ENCODE measurements at regions not wholly inside any gene's neighbourhood (a gene's known extent, or its start where the extent isn't known, plus 50 kb on each side); places are given as distances from the start of the nearest gene placed in this dataset.

DNA sequence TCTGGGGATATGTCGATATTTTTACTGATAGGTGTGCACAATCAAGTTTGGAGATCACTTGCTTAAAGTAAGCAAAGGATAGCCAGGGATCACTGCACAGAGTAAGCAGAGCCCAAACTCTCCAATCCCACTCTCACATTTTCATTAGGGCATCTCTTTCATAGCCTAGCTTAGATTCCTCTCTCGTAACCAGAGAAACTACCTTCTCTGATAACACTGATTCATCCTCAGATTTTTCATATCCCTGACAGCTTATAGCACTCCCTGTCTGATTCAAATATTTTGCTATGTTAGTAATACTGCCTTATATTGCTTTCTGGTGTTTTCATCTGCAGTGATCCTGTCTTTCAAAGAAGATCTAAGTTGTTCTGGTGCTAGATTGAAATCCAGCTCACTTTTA is 123.7 kb downstream of the CBLL2 start:
- DNase-seq: no peak

DNA sequence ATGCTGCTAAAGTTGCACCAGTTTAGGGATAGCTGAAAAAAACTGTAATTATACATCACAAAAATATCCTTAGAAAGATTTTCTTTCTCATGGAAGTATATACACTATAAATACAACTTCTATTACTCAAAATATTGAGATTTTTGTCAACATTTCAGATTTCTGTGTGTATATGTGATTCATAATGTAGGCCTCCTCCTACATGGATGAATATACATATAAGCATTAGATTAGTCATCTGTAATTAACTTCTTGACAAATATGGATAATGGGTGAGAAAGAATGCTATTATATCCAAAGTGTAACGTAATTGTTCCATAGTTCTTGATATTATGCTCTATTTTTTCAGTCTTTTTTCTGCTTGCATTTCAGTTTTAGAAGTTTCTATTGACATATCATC is 124.9 kb downstream of the CBLL2 start:
- no peak for DNase-seq

DNA sequence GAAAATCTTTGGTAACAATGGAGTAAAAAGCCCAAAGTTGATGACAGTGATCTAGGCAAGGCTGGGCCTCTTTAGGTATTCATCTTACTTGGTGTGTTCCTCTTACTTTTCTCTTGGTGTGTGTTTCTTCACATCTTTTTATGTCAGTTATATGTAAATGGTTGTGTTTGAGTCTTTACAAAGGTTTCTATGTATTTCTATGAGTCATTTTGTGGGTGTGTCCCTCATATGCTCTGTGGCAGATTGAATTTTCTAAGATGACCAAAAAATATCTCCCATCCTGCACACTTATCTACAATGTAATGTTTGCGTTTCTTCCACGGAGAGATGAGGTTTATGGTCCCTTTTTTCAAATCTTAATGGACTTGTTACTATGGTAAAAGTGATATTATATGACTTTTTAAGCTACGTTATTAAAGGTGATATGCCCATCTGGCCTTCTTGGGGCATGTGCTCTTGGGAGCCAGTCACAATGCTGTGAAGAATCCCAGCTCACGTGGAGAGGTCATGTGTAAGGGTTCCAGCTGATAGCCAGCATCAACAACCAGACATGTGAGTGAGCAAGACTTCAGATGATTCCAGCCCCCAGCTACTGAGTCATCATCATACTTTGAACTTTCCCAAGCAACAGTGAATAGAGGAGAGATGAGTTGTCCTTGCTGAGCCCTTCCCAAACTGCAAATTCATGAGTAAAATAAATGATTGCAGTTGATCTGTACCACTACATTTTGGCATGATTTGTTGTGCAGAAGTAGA is 126.9 kb downstream of the CBLL2 start:
- no peak for DNase-seq

DNA sequence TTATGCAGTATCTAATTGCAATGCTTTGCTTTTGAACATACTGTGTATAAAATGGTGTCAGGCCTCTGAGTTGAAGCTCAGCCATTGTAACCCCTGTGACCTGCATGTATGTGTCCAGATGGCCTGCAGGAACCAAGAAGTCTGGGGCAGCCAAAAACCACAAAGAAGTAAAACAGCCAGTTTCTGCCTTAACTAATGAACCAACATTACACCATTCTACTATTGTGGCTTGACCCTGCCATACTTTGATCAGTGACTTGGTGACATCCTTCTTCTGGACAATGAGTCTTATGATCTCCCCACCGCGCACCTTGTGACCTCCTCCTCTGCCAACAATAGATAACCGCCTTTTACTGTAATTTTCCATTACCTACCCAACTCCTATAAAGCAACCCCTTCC is 131.6 kb downstream of the CBLL2 start:
- DNase-seq: no peak

DNA sequence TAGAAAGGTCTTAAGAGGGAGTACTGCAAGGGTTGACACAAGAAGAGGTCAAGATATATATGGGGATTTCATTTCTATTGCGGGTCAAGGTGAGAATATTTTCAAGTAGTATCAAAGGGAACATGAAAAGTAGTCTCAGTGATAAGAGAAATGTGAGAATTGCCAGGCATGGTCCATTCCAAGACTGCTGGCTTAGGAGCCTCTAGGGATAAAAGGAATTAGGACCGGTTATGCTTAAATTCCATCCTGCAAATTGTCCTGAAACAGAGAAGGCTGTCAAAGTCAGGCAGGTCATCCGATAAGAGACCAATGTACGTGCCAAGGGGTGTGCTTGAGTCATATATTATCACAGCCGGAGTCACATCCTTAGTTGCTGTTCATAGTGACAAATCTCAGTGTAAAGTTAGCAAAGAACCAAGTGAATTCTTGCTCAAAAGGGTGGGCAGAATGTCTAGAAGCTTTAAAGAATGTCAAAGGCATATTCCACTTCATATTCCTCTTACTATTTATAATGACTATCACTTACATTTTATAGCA is 133.6 kb downstream of the CBLL2 start:
- no peak for DNase-seq

DNA sequence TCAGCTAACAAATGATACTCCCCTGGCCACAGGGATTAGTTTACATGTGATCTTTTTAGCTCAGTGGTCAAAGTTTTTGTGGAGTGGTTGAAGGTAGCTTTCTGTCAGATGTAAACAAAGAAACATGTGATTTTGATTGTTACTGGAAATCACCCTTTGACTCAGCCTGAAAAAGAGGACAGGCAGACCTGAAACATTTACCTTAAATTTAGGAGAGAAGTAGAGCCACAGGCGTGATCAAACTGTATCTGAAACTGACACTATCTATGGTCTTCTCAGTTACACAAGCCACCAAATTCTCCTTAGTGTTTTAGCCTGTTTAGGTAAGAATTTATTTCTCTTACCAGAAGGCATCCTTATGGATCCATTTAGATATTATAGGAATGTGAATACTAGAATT is 136.7 kb downstream of the CBLL2 start:
- DNase-seq: no peak

DNA sequence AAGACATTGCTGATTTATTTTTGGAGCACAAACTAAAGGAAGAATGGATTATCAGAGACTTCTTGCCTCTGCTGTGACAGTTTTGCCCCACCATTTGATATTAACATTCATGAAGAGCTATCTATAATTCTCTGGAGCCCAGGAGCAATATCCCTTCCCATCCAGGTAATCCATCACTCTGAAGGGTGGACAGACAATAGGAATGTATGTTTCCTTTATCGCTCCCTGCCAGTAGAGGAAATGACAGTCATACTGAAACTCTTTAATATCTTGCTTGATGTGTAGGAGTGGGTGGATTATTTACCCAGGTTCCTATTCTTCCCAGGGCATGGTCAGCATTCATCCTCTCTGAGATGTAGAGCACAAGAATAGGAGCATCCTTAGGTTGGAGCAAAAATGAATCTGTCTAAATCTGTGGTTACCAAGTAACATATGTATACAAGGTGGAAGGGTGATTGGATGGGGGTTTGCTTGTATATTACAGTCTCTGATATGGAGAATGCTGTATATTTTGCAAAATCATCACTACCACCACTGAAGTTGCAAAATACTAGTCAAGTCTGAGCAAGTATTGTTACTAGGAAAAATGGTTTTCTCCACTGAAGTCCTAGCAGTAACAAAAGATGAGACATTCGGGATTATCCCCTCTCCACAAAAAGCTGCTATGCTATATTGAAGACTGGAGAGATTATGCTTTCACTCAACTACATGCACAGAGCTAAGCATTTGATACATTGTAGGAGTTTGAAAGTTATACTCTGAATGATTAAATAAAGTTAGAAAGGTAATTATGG is 151.6 kb downstream of the CBLL2 start:
- DNase-seq: no peak

DNA sequence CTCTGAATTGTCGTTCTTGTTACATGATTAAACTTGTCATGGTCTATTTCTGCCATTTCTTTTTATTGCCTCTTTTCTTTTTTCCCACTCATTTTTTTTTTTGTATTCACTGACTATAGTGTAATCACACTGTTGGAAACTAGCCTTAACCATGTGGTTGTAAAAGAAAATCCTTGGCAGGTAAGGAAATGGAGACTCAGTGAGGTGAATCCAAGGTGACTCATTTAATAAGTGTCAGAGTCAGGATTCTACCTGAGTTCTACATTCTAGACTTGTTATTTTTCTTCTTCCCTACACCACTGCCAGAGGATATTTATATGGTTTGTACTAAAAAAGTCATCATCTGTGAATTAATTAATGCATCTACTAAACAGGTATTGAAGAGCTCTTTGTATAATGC is 152.2 kb downstream of the CBLL2 start:
- no peak for DNase-seq

DNA sequence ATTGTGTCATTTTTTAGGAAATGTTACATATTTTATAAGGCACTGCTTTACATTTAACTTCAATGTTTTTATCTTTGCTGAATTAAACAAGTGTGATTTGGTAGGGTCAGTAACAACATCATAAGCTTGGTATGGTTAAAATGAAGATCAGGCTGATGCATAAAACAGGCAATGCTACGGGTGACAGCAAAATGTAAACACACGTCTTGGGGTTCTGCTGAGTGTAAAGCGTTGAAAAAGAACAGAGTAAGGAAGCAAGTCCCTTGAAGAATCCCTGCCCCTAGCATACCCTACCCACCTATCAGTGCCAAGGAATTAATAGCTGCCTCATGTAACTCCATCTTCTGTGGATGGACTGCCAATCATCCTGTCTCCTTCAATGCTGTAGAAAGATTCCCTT is 157.0 kb downstream of the CBLL2 start:
- no peak for DNase-seq

DNA sequence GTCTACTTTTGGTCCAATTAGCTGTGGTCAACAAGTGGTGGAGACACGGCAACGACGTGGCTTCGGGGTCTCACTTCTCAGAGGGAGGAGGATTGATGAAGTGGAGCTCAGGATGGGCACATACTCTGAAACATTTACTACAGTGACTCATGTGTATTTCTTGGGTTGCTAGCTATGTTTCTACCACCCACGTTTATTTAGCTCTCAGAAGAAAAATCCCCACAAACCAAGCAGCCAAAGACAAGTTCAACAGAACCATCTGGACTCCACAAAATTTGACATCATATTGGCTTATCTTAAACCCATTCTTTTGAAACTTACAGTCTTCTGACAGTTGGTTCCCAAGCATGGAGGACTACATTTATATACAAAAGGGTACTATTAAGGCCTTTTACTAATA is 158.0 kb downstream of the CBLL2 start:
- DNase-seq: no peak

DNA sequence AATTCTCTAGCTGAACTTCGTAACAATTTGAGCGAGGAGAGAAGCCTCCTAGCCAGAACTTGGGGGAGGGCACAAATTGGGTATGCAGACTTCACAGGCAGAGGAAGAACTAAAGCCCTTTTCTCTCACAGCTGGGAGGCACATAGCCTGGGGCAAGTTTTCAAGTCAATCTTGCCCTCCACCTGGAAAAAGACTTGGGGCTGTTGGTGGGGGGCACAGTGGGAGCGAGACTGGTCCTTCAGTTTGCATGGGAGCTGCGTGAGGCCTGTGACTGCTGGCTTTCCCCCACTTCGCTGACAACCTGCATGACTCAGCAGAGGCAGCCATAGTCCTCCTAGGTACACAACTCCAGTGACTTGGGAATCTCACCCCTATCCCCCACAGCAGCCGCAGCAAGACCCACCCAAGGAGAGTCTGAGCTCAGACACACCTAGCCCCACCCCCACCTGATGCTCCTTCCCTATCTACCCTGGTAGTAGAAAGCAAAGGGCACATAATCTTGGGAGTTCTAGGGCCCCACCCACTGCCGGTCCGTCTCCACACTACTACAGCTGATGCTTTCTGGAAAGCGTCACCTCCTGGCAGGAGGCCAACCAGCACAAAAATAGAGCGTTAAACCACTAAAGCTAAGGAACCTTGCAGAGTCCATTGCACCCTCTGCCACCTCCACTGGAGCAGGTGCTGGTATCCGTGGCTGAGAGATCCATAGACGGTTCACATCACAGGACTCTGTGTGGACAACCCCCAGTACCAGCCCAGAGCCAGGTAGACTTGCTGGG is 160.8 kb downstream of the CBLL2 start:
- DNase-seq: no peak

DNA sequence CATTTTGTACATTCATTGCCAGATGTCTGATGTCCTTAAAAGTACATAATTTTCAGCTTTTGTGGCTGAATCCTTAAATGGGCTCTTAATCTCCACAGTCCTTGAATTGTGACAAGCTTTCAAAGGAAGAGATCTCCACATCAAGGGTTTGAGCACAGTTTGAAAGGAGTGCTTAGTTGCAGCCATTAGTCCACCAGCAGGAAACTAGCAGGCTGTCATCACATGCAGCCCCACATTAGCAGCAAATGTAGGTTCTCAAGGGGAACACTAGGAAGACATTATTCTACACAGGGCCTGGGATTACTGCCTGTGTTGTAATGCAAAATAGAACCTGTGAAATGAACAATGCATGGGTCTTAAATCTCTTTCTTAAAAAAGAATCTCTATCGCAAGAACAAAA is 173.2 kb downstream of the CBLL2 start:
- no peak for DNase-seq

DNA sequence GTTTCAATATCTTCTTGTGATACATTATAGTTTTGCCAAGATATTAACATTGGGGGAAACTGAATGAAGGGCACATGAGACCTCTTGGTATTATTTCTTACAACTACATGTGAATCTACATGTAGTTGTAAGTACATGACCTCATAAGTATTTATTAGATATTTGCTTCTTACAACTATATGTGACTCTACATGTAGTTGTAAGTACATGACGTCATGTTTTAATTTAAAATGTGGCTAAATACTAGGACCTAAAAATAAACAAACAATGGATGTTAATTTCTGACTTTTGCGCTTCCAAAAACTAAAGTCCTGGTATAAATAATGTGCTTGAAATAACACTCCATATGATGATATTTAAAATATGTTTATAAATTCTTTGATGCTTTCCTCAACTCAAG is 190.2 kb downstream of the CBLL2 start:
- no peak for DNase-seq

DNA sequence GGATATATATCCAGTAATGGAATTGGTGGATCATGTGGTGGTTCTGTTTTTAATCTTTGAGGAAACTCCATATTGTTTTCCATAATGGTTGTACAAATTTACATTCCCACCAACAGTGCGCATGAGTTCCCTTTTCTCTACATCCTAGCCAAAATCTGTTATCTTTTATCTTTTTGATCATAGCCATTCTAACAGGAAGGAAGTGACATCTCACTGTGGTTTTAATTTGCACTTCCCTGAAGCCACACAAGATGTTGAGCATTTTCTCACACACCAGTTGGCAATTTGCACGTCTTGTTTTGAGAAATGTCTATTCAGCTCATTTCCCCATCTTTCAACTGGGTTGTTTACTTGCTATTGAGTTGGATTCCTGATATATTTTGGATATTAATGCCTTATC is 194.9 kb downstream of the CBLL2 start:
- no peak for DNase-seq

DNA sequence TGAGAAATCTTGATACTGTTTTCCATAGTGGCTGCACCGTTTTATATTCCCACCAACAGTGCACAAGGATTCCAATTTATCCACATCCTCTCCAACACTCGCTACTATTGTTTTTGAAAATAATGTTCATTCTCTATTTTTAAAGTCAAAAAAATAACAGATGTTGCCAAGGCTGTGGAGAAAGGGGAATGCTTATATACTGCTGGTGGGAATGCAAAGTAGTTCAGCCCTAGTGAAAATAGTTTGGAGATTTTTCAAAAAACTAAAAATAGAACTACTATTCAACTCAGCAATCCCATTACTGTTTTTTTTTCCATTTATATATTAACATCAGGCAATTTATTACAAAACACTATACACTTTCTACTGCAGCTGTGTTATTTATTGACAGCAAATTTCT is 208.7 kb downstream of the CBLL2 start:
- DNase-seq: no peak

DNA sequence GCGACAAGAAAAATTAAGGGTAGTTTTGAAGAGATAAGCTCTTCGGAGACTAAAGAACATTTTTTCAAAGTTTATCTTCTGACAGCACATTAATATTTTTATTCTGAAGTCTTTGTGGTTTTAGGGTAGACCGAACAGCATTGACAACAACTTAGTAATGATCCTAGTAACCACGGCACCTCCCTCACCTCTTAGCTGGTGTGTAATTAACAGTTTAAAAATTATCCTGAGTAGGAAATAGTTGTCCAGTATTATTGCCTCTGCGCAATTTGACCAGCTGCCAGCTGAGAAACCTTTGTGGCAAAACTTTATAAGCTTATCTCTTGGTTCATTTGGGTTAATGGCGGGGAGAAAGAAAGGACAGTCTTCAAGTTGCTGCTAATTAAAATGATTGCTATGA is 213.6 kb downstream of the CBLL2 start:
- DNase-seq: peak; percentile 1

DNA sequence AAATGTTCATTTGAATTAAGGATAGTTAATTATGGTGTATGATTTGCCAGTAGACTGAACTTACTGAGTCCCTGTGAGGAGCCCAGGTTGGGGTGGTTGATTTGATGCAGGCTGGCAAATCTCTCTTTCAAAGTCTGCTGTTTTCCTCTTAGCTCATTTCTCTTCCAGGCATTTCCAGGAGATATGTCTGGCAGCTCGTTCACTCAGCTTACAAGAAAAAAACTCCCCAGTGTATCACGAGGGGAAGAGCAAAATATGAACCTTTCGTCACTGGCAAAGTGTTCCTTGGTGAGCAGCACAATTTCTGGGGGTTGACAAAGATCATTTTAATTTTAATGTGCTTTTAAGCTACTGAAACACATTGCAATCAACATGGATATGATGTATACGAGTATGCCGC is 244.2 kb downstream of the CBLL2 start:
- DNase-seq: no peak

DNA sequence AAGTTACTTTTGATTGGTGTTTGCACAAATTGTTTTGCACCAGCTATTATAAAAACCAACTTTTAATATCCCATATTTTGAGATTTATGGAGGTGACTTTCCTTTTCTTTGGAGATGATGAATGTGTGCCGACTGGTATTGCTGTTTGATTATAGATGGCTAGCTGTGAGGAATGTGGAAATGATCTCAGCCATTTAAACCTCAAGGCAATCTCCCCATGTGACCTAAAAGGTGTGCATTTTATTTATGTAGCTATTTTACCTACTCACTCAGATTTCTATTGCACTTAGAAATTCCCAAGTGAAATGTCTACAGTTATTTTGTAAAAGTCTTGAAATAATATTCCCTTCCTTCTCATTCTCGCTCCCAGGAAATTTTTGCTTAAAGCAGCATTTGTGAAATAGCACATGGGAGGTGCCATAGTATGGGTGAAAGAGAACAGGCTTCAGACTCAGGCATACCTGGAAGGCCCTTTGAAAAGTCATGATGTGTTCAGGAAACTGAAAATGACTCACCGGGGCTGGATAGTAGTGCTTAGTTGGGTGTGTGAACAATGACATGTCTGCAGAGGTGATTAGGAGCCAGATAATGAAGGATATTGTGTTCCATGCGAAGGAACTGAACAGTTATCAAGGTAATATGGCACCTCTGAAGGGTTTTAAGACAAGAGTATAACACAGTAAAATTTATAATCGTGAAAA is 247.6 kb downstream of the CBLL2 start:
- no peak for DNase-seq

DNA sequence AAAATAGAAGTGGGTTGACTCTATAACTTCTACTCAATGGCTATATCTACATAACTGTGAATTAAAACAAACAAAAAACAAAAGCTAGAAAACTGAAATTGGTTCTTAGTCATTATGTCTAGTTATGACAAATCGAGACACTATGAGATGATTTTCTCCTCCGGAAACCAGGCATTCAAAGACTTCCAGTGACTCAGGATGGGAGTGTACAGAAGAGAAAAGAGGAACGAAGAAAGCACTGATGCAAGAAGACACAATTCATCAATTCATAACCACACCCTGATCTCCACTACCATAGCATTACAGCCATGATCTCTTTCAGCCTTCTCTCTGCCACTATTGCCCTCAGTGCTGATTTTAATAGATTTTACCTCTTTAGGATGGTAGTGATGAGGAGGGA is 253.6 kb downstream of the CBLL2 start:
- DNase-seq: no peak

DNA sequence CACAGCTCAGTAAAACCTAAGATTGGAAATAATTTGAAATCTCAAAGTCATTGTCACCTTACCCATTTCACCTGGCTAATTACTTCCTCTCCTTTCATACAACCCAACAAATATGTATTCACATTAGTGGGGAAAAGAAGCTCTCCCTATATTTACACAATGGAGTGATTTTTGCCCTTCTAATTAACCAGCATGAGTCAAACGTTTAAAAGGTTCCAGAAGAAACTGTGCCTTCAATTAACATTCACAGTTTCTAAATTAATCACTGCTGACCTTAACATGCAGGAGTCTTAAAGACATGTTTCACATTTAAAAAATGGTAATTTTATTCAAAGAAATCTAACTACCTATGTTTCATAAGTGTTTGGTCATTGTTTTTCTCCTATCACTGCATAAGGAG is 254.6 kb downstream of the CBLL2 start:
- DNase-seq: peak; percentile 51

DNA sequence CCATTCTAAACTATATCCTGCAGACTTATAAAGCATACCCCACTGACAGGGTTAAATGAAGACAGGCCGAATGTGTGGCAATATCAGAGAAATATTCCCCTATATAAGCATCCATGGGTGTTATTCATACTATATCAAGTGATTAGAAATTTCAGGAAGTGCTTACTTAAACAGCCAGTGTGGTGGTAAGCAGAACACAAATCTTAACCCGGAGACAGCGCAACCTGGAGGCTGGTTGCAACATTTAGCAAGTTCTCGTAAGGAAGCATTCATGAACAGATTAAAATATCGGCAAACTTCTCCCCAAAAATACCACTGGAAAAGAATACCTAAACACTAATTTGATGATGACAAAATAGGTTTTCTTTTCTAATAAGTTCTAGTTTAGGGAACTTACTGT is 261.2 kb downstream of the CBLL2 start:
- DNase-seq: no peak

DNA sequence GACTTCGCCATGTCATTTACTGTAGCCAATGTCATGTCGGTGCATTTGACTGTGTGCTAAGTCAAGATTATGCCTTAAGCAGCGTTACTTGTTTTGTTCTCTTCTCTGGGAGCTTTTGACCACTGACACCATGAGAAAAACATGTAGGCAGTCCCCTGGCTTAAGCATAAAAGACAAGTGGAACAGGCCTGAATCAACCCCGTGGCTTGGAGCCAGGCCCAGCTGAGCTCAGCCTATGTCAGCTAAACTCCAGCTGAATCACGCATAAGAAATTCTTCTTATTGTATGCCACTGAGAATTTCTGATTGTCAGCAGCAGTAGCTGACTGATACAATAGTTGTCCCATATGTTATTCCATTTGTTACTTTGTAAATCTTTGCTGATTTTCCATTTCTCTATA is 261.9 kb downstream of the CBLL2 start:
- DNase-seq: no peak

DNA sequence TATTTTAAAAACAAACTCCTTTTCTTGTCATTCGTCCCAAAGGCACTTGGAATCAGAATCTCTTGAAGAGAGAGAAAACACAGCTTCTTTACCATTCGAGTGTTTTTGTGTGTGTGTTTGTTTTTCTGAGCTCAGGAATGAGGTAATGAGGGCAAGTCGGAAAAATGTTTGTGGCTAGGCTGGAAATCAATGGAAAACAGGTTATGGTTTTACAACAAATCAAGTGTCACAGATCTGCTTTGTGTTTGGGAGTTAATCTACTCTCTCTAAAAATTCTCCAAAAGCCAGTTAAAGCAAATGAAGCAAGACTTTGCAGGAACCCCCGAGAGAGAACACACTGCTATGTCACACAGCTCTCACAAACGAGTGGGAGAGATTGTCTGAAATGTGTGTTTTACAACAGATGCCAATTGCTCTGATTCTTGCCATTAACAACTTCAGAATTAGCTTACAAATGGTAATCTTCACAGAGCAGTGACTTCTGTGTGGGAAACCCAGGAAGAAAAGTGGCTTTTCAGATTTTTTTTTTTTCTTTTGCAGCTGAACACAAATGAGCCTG is 264.1 kb downstream of the CBLL2 start:
- DNase-seq: no peak
